GM18511 (cell line): ENCODE measurements at regions not wholly inside any gene's neighbourhood (a gene's known extent, or its start where the extent isn't known, plus 50 kb on each side); places are given as distances from the start of the nearest gene placed in this dataset.

Experiments
- ATAC-seq: cut with Tn5 transposase; IDR thresholded peaks from one replicate; pipeline ENCODE4 v1.9.1; 2021; ENCODE audit warnings: mild to moderate bottlenecking, moderate library complexity; ENCODE audit not compliant: unreplicated experiment

DNA sequence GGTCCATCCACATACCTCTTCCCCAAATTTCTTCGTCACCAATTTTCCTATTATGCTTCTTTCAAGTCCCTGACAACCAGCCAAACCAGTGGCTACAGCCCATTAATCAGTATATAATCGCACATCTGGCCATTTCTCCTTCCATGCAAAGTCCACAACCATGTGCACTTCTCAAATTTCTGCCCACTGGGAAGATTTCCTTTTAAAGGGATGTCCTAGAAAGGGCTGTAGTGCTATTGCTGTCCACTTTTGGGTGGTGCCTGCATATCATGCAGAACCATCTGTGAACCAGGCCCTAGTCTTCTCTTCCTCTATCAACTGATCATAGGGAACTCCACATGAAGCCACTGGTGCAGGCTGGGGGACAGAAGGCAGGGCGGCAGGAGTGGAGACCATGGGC is 55.2 kb upstream of the MID1IP1 start:
- ATAC-seq: no peak

DNA sequence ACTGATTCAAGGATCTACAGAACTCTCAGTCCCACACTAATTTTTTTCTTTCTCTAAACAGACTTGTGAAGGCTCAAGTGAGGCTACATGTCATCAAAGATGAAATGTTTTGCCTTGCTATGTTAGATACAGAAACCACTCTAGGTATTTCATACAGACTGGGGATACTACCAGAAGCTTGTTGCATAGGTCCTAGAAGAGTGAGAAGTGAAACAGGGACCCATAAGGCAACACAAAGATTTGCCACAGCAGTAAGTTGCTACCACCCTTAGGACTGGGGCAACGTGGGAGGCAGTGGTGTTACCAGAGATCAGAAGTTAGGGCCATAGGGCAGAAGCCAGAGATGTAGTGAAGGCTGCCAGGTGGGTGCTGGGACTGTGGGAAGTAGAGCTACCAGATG is 50.7 kb upstream of the MID1IP1 start:
- ATAC-seq: peak; percentile 52
